MCF 10A (cell line): ENCODE measurements at regions not wholly inside any gene's neighbourhood (a gene's known extent, or its start where the extent isn't known, plus 50 kb on each side); places are given as distances from the start of the nearest gene placed in this dataset.
"Not testable (repeated sequence)": the region's sequence is repeated elsewhere in the genome, so short reads cannot be mapped to it uniquely, and the experiment has no call there.

Experiments
- BruUV-seq: library from RNA; stranded (reverse); fragments of 400-500 nt; replicated peaks from 2 replicates; lab custom pipeline; 2021; lab: Mats Ljungman, UMichigan
- CTCF ChIA-PET: fragments of 300-600 bp; sonication (Branson Sonifier 250); formaldehyde crosslinking; extraction: SDS; loops from one replicate; lab custom pipeline; 2021; ENCODE audit warnings: antibody characterized with exemption, inconsistent platforms; lab: Yijun Ruan, JAX
- POLR2A ChIA-PET: fragments of 300-600, 350-650 bp; sonication (Branson Sonifier 250); formaldehyde crosslinking; extraction: SDS; loops from one replicate; lab custom pipeline; 2020; ENCODE audit warnings: antibody characterized with exemption, inconsistent platforms; lab: Yijun Ruan, JAX
- DNase-seq: peaks from one replicate; pipeline ENCODE4 v3.0.0-alpha.2; 2018; ENCODE audit not compliant: unreplicated experiment
- H3K27ac Mint-ChIP-seq: one replicate; pipeline ENCODE4 v1.8.0; 2022; ENCODE audit warnings: mild to moderate bottlenecking, low read depth, mixed read lengths; ENCODE audit not compliant: unreplicated experiment
- H3K27me3 Mint-ChIP-seq: one replicate; pipeline ENCODE4 v1.8.0; 2022; ENCODE audit warnings: mixed read lengths; ENCODE audit not compliant: insufficient read depth, unreplicated experiment
- H3K36me3 Mint-ChIP-seq: one replicate; pipeline ENCODE4 v1.8.0; 2022; ENCODE audit warnings: mild to moderate bottlenecking, moderate library complexity, mixed read lengths; ENCODE audit not compliant: insufficient read depth, unreplicated experiment
- H3K4me1 Mint-ChIP-seq: one replicate; pipeline ENCODE4 v1.8.0; 2022; ENCODE audit warnings: mixed read lengths; ENCODE audit not compliant: insufficient read depth, unreplicated experiment
- H3K4me3 Mint-ChIP-seq: one replicate; pipeline ENCODE4 v1.8.0; 2022; ENCODE audit warnings: mild to moderate bottlenecking, moderate library complexity, mixed read lengths; ENCODE audit not compliant: unreplicated experiment
- H3K9me3 Mint-ChIP-seq: one replicate; pipeline ENCODE4 v1.8.0; 2022; ENCODE audit warnings: mixed read lengths; ENCODE audit not compliant: unreplicated experiment
- intact Hi-C: fragments of 100-400 bp; cut with micrococcal nuclease; formaldehyde crosslinking; loops from 2 replicates; pipeline ENCODE4 v1.14.1; 2022
- TF ChIP-seq, protein P1 (sequence below): fragments of 200-600 bp; IDR thresholded peaks from one replicate; pipeline ENCODE4 v1.8.0; 2022; ENCODE audit warnings: antibody characterized with exemption, mild to moderate bottlenecking; ENCODE audit not compliant: unreplicated experiment

DNA sequence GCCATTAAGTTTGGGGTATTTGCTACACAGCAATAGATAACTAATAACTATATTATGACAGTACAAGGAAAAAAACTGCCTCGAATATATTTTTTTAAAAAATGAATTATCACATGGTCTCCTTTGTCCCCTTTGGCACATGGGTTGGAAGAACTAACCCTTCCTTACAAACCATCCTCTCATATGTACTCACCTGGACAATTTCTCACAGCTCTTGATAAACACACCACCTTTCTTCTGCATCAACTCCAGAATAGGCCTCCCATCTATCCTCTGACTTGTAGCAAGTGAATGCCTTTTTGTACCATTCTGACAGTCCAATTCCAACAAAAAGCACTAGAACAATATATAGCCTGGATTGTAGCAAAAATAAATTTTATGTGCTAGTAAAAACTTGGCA, 78.7 kb upstream of the LARP1 start:
- intact Hi-C loops = no loop called here
- Mint-ChIP-seq H3K27me3 (no peaks in the 10 kb centered on the region), H3K4me1 (no peaks in the 10 kb centered on the region), H3K4me3 (no peak overlapping the region), H3K36me3 (no peaks in the 10 kb centered on the region), H3K27ac (no peak overlapping the region), H3K9me3 (no peaks in the 10 kb centered on the region)
- no TSS peak for BruUV-seq
- no peak for DNase-seq
- ChIA-PET POLR2A (interaction anchor here (0.7 kb wide), 1 partner anchor 98 kb away, joined by 3 read pairs; no protein-coding TSS in a partner anchor), CTCF (interaction anchor here (0.7 to 2.6 kb wide), 4 partner anchors 10 to 93 kb away, joined by 3 to 12 read pairs (median 4); no protein-coding TSS in a partner anchor)
- TF ChIP-seq, protein P1, sequence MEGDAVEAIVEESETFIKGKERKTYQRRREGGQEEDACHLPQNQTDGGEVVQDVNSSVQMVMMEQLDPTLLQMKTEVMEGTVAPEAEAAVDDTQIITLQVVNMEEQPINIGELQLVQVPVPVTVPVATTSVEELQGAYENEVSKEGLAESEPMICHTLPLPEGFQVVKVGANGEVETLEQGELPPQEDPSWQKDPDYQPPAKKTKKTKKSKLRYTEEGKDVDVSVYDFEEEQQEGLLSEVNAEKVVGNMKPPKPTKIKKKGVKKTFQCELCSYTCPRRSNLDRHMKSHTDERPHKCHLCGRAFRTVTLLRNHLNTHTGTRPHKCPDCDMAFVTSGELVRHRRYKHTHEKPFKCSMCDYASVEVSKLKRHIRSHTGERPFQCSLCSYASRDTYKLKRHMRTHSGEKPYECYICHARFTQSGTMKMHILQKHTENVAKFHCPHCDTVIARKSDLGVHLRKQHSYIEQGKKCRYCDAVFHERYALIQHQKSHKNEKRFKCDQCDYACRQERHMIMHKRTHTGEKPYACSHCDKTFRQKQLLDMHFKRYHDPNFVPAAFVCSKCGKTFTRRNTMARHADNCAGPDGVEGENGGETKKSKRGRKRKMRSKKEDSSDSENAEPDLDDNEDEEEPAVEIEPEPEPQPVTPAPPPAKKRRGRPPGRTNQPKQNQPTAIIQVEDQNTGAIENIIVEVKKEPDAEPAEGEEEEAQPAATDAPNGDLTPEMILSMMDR = no peak

- no TSS peak for BruUV-seq
- no peaks in the 10 kb centered on the region for H3K36me3 Mint-ChIP-seq
- intact Hi-C loops = no loop called here
- ChIA-PET CTCF (interaction anchor here (0.7 to 1.9 kb wide), 3 partner anchors 19 to 299 kb away, joined by 5 to 6 read pairs (median 5); no protein-coding TSS in a partner anchor), POLR2A (no interaction called here)
- peaks cover 2% of the 10 kb centered on the region for H3K9me3 Mint-ChIP-seq
- no peaks in the 10 kb centered on the region for H3K27me3 Mint-ChIP-seq
- H3K4me3 Mint-ChIP-seq = no peak overlapping the region
- TF ChIP-seq, protein P1 = no peak
- no peak for DNase-seq
- no peaks in the 10 kb centered on the region for H3K4me1 Mint-ChIP-seq
- no peak overlapping the region for H3K27ac Mint-ChIP-seq
Observed at GRCh38 chr5:154674029-154674428, 81.1 kb upstream of the LARP1 start.

GRCh38 chr5:154673506-154673905, 81.7 kb upstream of the LARP1 start:
- H3K9me3 Mint-ChIP-seq = peaks cover 7% of the 10 kb centered on the region
- CTCF ChIA-PET = interaction anchor here (0.7 kb wide), 2 partner anchors 136 to 300 kb away, joined by 5 to 6 read pairs; no protein-coding TSS in a partner anchor

DNA sequence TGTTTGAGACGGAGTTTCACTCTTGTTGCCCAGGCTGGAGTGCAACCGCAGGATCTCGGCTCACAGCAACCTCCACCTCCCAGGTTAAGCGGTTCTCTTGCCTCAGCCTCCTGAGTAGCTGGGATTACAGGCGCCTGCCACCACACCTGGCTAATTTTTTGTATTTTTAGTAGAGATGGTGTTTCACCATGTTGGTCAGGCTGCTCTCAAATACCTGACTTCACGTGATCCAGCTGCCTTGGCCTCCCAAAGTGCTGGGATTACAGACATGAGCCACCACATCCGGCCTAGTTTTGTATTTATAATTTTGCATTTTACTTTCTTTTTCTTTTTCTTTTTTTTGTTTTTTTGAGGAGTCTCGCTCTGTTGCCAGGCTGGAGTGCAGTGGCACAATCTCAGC, 85.3 kb upstream of the LARP1 start:
- H3K4me3 Mint-ChIP-seq, intact Hi-C loops, H3K36me3 Mint-ChIP-seq, POLR2A ChIA-PET, H3K27ac Mint-ChIP-seq, H3K27me3 Mint-ChIP-seq, BruUV-seq, DNase-seq, H3K4me1 Mint-ChIP-seq: not testable (repeated sequence)
- peaks cover 12% of the 10 kb centered on the region for H3K9me3 Mint-ChIP-seq
- CTCF ChIA-PET = interaction anchor here (0.6 to 3.7 kb wide), 4 partner anchors 15 to 62 kb away, joined by 3 to 14 read pairs (median 6); no protein-coding TSS in a partner anchor

More at GRCh38 chr5:154673506-154673905, 81.7 kb upstream of the LARP1 start:
- intact Hi-C loops = no loop called here
- no peak for DNase-seq
- POLR2A ChIA-PET = no interaction called here
- BruUV-seq = no TSS peak
- Mint-ChIP-seq H3K36me3 (no peaks in the 10 kb centered on the region), H3K4me1 (no peaks in the 10 kb centered on the region), H3K27me3 (no peaks in the 10 kb centered on the region), H3K4me3 (no peak overlapping the region), H3K27ac (no peak overlapping the region)
- TF ChIP-seq, protein P1 = no peak
